Hepatocyte (in vitro differentiated cells): ENCODE measurements at regions not wholly inside any gene's neighbourhood (a gene's known extent, or its start where the extent isn't known, plus 50 kb on each side); places are given as distances from the start of the nearest gene placed in this dataset.
"Not testable (repeated sequence)": the region's sequence is repeated elsewhere in the genome, so short reads cannot be mapped to it uniquely, and the experiment has no call there.

ENCODE experiments used
- EZH2phosphoT487 ChIP-seq: fragments of 200-600 bp; sonication (generic); IDR thresholded peaks from one replicate; pipeline ENCODE4 v1.6.1; 2018; ENCODE audit warnings: antibody characterized with exemption, mild to moderate bottlenecking, low read depth, moderate library complexity; ENCODE audit not compliant: unreplicated experiment, severe bottlenecking
- TF ChIP-seq, protein P1 (sequence below): fragments of 200-600 bp; sonication (generic); IDR thresholded peaks from 2 replicates; pipeline ENCODE4 v1.5.1; 2016; ENCODE audit warnings: antibody characterized with exemption, mild to moderate bottlenecking; ENCODE audit not compliant: poor library complexity

DNA sequence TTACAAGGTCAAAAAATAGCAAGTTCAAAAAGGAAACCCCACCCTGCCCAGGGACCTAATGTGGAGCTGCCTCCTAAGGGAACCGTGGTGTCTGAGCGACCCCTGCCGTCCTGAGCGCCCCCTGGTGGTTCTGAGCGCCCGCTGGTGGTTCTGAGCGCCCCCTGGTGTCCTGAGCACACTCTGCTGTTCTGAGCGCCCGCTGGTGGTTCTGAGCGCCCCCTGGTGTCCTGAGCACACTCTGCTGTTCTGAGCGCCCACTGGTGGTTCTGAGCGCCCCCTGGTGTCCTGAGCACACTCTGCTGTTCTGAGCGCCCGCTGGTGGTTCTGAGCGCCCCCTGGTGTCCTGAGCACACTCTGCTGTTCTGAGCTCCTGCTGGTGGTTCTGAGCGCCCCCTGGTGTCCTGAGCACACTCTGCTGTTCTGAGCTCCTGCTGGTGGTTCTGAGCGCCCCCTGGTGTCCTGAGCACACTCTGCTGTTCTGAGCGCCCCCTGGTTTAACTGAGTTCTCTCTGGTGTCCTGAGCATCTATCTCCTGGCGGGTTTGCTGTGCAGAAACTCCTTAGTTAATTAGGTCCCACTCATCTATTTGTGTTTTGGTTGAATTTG, 1137.5 kb downstream of the TMEM121 start:
- TF ChIP-seq, protein P1, sequence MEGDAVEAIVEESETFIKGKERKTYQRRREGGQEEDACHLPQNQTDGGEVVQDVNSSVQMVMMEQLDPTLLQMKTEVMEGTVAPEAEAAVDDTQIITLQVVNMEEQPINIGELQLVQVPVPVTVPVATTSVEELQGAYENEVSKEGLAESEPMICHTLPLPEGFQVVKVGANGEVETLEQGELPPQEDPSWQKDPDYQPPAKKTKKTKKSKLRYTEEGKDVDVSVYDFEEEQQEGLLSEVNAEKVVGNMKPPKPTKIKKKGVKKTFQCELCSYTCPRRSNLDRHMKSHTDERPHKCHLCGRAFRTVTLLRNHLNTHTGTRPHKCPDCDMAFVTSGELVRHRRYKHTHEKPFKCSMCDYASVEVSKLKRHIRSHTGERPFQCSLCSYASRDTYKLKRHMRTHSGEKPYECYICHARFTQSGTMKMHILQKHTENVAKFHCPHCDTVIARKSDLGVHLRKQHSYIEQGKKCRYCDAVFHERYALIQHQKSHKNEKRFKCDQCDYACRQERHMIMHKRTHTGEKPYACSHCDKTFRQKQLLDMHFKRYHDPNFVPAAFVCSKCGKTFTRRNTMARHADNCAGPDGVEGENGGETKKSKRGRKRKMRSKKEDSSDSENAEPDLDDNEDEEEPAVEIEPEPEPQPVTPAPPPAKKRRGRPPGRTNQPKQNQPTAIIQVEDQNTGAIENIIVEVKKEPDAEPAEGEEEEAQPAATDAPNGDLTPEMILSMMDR, result not testable (repeated sequence)
- TF ChIP-seq EZH2phosphoT487, result not testable (repeated sequence)
